ENCODE measurements at regions not wholly inside any gene's neighbourhood (a gene's known extent, or its start where the extent isn't known, plus 50 kb on each side); places are given as distances from the start of the nearest gene placed in this dataset.

- in situ Hi-C loops (cut with HindIII; ENCODE audit: low pct_unique_long_range_greater_than_20kb, low sequenced_read_pairs): no loop called here
- TF ChIP-seq, protein P1, sequence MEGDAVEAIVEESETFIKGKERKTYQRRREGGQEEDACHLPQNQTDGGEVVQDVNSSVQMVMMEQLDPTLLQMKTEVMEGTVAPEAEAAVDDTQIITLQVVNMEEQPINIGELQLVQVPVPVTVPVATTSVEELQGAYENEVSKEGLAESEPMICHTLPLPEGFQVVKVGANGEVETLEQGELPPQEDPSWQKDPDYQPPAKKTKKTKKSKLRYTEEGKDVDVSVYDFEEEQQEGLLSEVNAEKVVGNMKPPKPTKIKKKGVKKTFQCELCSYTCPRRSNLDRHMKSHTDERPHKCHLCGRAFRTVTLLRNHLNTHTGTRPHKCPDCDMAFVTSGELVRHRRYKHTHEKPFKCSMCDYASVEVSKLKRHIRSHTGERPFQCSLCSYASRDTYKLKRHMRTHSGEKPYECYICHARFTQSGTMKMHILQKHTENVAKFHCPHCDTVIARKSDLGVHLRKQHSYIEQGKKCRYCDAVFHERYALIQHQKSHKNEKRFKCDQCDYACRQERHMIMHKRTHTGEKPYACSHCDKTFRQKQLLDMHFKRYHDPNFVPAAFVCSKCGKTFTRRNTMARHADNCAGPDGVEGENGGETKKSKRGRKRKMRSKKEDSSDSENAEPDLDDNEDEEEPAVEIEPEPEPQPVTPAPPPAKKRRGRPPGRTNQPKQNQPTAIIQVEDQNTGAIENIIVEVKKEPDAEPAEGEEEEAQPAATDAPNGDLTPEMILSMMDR (IDR thresholded peaks at IDR 0.05): no peak
- TF ChIP-seq, protein P2, sequence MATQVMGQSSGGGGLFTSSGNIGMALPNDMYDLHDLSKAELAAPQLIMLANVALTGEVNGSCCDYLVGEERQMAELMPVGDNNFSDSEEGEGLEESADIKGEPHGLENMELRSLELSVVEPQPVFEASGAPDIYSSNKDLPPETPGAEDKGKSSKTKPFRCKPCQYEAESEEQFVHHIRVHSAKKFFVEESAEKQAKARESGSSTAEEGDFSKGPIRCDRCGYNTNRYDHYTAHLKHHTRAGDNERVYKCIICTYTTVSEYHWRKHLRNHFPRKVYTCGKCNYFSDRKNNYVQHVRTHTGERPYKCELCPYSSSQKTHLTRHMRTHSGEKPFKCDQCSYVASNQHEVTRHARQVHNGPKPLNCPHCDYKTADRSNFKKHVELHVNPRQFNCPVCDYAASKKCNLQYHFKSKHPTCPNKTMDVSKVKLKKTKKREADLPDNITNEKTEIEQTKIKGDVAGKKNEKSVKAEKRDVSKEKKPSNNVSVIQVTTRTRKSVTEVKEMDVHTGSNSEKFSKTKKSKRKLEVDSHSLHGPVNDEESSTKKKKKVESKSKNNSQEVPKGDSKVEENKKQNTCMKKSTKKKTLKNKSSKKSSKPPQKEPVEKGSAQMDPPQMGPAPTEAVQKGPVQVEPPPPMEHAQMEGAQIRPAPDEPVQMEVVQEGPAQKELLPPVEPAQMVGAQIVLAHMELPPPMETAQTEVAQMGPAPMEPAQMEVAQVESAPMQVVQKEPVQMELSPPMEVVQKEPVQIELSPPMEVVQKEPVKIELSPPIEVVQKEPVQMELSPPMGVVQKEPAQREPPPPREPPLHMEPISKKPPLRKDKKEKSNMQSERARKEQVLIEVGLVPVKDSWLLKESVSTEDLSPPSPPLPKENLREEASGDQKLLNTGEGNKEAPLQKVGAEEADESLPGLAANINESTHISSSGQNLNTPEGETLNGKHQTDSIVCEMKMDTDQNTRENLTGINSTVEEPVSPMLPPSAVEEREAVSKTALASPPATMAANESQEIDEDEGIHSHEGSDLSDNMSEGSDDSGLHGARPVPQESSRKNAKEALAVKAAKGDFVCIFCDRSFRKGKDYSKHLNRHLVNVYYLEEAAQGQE (IDR thresholded peaks at IDR 0.05; ENCODE audit: insufficient read depth in 1 of 2, low read depth in 2 of 2, low read length in 1 of 2): no peak
- TF ChIP-seq POLR2AphosphoS5 (IDR thresholded peaks at IDR 0.05; ENCODE audit: low read depth, low read length) (no peak), SIN3A (IDR thresholded peaks at IDR 0.05; ENCODE audit: borderline replicate concordance, insufficient read depth, low read depth, low read length) (no peak), TCF7L2 (IDR thresholded peaks at IDR 0.05; ENCODE audit: low read depth, low read length) (no peak)
- no peaks in the 10 kb centered on the region for H3K9me3 ChIP-seq (ENCODE audit: control insufficient read depth, insufficient read depth, low read depth, low read length)
- intact Hi-C loops (cut with micrococcal nuclease; ENCODE audit: unreplicated experiment): no loop called here
- no peak overlapping the region for H3K27ac ChIP-seq (ENCODE audit: low read length)
- ChIA-PET CTCF (no interaction called here), POLR2A (no interaction called here)
- H3K36me3 ChIP-seq (ENCODE audit: control insufficient read depth, insufficient read depth, low read length): no peaks in the 10 kb centered on the region
- H3K4me1 ChIP-seq (ENCODE audit: control insufficient read depth, insufficient read depth, low read length): no peaks in the 10 kb centered on the region
- no peak overlapping the region for H3K4me3 ChIP-seq (ENCODE audit: low read depth in 2 of 2, low read length in 2 of 2)
- BruUV-seq (replicated peaks): no TSS peak
- no peaks in the 10 kb centered on the region for H3K27me3 ChIP-seq (ENCODE audit: control insufficient read depth, insufficient read depth, low read length)
- no peak for DNase-seq (ENCODE audit: low read depth, low spot score)
- no peak for ATAC-seq
Measured at GRCh38 chr5:97544240-97544639, 361.2 kb upstream of the RIOK2 start.

DNA sequence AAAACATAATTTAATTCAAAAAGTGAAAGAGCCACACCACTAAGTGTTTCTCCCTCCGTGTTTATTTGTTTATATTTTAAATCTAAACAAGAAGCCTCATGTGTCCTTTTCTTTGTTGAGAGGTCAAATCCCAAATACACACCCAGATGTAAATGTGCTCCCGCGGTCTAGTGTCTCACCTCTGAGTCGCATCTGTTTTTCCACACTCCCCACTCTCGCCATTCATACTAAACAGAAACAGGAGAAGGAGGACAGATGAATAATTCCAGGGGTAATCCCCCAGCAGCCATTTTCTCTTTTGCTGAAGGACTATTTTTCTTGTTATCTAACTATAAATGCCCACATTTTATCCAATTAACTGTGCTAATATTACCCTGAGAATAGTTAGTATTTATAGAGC, 361.6 kb upstream of the RIOK2 start:
- CTCF ChIA-PET: no interaction called here
- ATAC-seq: no peak
- POLR2A ChIA-PET: no interaction called here

More for the DNA sequence above, 361.6 kb upstream of the RIOK2 start:
- H3K36me3 ChIP-seq (ENCODE audit: control insufficient read depth, insufficient read depth, low read length): no peaks in the 10 kb centered on the region
- in situ Hi-C loops (cut with HindIII; ENCODE audit: low pct_unique_long_range_greater_than_20kb, low sequenced_read_pairs) (no loop called here), intact Hi-C loops (cut with micrococcal nuclease; ENCODE audit: unreplicated experiment) (no loop called here)
- H3K4me1 ChIP-seq (ENCODE audit: control insufficient read depth, insufficient read depth, low read length): no peaks in the 10 kb centered on the region
- no peak for DNase-seq (ENCODE audit: low read depth, low spot score)
- H3K27me3 ChIP-seq (ENCODE audit: control insufficient read depth, insufficient read depth, low read length): no peaks in the 10 kb centered on the region
- BruUV-seq (replicated peaks): no TSS peak
- H3K27ac ChIP-seq (ENCODE audit: low read length): no peak overlapping the region
- H3K4me3 ChIP-seq (ENCODE audit: low read depth in 2 of 2, low read length in 2 of 2): no peak overlapping the region
- no peaks in the 10 kb centered on the region for H3K9me3 ChIP-seq (ENCODE audit: control insufficient read depth, insufficient read depth, low read depth, low read length)
- TF ChIP-seq, protein P2 (IDR thresholded peaks at IDR 0.05; ENCODE audit: insufficient read depth in 1 of 2, low read depth in 2 of 2, low read length in 1 of 2): no peak
- TF ChIP-seq TCF7L2 (IDR thresholded peaks at IDR 0.05; ENCODE audit: low read depth, low read length): no peak
- TF ChIP-seq POLR2AphosphoS5 (IDR thresholded peaks at IDR 0.05; ENCODE audit: low read depth, low read length): no peak
- TF ChIP-seq, protein P1 (IDR thresholded peaks at IDR 0.05): no peak
- no peak for TF ChIP-seq SIN3A (IDR thresholded peaks at IDR 0.05; ENCODE audit: borderline replicate concordance, insufficient read depth, low read depth, low read length)
